GM19328 (cell line): ENCODE measurements at regions not wholly inside any gene's neighbourhood (a gene's known extent, or its start where the extent isn't known, plus 50 kb on each side); places are given as distances from the start of the nearest gene placed in this dataset.
"Not testable (repeated sequence)": the region's sequence is repeated elsewhere in the genome, so short reads cannot be mapped to it uniquely, and the experiment has no call there.

ENCODE experiments used
- ATAC-seq: cut with Tn5 transposase; IDR thresholded peaks from one replicate; pipeline ENCODE4 v1.9.1; 2021; ENCODE audit warnings: mild to moderate bottlenecking, moderate library complexity; ENCODE audit not compliant: unreplicated experiment

- ATAC-seq, result no peak
Observed at GRCh38 chr2:62412347-62412742, 93.7 kb downstream of the TMEM17 start.

GRCh38 chr2:62410926-62411456 lies 95.0 kb downstream of the TMEM17 start:
- no peak for ATAC-seq

GRCh38 chr2:62410015-62410453 lies 96.0 kb downstream of the TMEM17 start:
- no peak for ATAC-seq

- no peak for ATAC-seq
Observed at GRCh38 chr2:62409442-62409841, 96.6 kb downstream of the TMEM17 start.

GRCh38 chr2:62408241-62408677 lies 97.7 kb downstream of the TMEM17 start:
- no peak for ATAC-seq

- no peak for ATAC-seq
Observed at GRCh38 chr2:62407838-62408237, 98.2 kb downstream of the TMEM17 start.

- ATAC-seq, result no peak
Observed at GRCh38 chr2:62407401-62407800, 98.6 kb downstream of the TMEM17 start.

- no peak for ATAC-seq
Observed at GRCh38 chr2:62406573-62407043, 99.4 kb downstream of the TMEM17 start.

GRCh38 chr2:62404913-62405312 lies 101.1 kb downstream of the TMEM17 start:
- ATAC-seq, result no peak

- no peak for ATAC-seq
Observed at GRCh38 chr2:62402156-62402555, 103.8 kb downstream of the TMEM17 start.

GRCh38 chr2:62398356-62398755 lies 107.6 kb downstream of the TMEM17 start:
- ATAC-seq, result no peak

GRCh38 chr2:62396880-62397279 lies 109.1 kb downstream of the TMEM17 start:
- ATAC-seq, result no peak

- no peak for ATAC-seq
Observed at GRCh38 chr2:62393293-62393692, 112.7 kb downstream of the TMEM17 start.

GRCh38 chr2:62391696-62392095 lies 114.3 kb downstream of the TMEM17 start:
- ATAC-seq, result no peak

GRCh38 chr2:62386378-62386777 lies 119.6 kb downstream of the TMEM17 start:
- not testable (repeated sequence) for ATAC-seq

GRCh38 chr2:62383846-62384245 lies 122.1 kb downstream of the TMEM17 start:
- no peak for ATAC-seq

GRCh38 chr2:62382757-62383156 lies 123.2 kb downstream of the TMEM17 start:
- no peak for ATAC-seq

- ATAC-seq, result no peak
Observed at GRCh38 chr2:62382122-62382521, 123.9 kb downstream of the TMEM17 start.

GRCh38 chr2:62381656-62382055 lies 124.3 kb downstream of the TMEM17 start:
- no peak for ATAC-seq

GRCh38 chr2:62379566-62379965 lies 126.4 kb downstream of the TMEM17 start:
- no peak for ATAC-seq

GRCh38 chr2:62375113-62375420 lies 130.9 kb downstream of the TMEM17 start:
- ATAC-seq, result no peak

- ATAC-seq, result no peak
Observed at GRCh38 chr2:62374301-62375112, 131.5 kb downstream of the TMEM17 start.

GRCh38 chr2:62372824-62373223 lies 133.2 kb downstream of the TMEM17 start:
- ATAC-seq, result no peak
